ENCODE measurements at regions not wholly inside any gene's neighbourhood (a gene's known extent, or its start where the extent isn't known, plus 50 kb on each side); places are given as distances from the start of the nearest gene placed in this dataset.

- 74 to 76% methylated on average over 6 of the region's 6 CpGs for WGBS, 2 donors
- no peak overlapping the region for H3K4me3 ChIP-seq (ENCODE audit: low read depth, poor library complexity, severe bottlenecking)
These were observed 2136.2 kb upstream of the TENM3 start for GRCh38 chr4:180106997-180107396.

GRCh38 chr4:180116840-180117239 lies 2126.4 kb upstream of the TENM3 start:
- DNase-seq (ENCODE audit: low spot score in 2 of 2), result no peak
- TF ChIP-seq CTCF (IDR thresholded peaks at IDR 0.05) (no peak), POLR2A (IDR thresholded peaks at IDR 0.05) (no peak)
- intact Hi-C loops (cut with DNase I; ENCODE audit: low total_unique reads), result no loop called here
- H3K4me3 ChIP-seq (ENCODE audit: low read depth, poor library complexity, severe bottlenecking), result no peak overlapping the region
- WGBS, 2 donors, result 88 to 90% methylated on average over 4 of the region's 4 CpGs

More at GRCh38 chr4:180106997-180107396, 2136.2 kb upstream of the TENM3 start:
- intact Hi-C loops (cut with DNase I; ENCODE audit: low total_unique reads), result no loop called here
- TF ChIP-seq POLR2A (IDR thresholded peaks at IDR 0.05), result no peak
- no peak for TF ChIP-seq CTCF (IDR thresholded peaks at IDR 0.05)
- DNase-seq (ENCODE audit: low spot score in 2 of 2), result no peak

- no peak for DNase-seq (ENCODE audit: low spot score in 2 of 2)
- no peak for TF ChIP-seq CTCF (IDR thresholded peaks at IDR 0.05)
- TF ChIP-seq POLR2A (IDR thresholded peaks at IDR 0.05), result no peak
- intact Hi-C loops (cut with DNase I; ENCODE audit: low total_unique reads), result no loop called here
- H3K4me3 ChIP-seq (ENCODE audit: low read depth, poor library complexity, severe bottlenecking), result no peak overlapping the region
- 42 to 43% methylated on average over 3 of the region's 3 CpGs for WGBS, 2 donors
These were observed 2123.1 kb upstream of the TENM3 start for GRCh38 chr4:180120068-180120467.

GRCh38 chr4:180134091-180134866 lies 2108.9 kb upstream of the TENM3 start:
- no peak for TF ChIP-seq POLR2A (IDR thresholded peaks at IDR 0.05)
- TF ChIP-seq CTCF (IDR thresholded peaks at IDR 0.05), result no peak
- intact Hi-C loops (cut with DNase I; ENCODE audit: low total_unique reads), result no loop called here
- WGBS, 2 donors, result 7 to 10% methylated on average over 11 of the region's 11 CpGs
- no peak overlapping the region for H3K4me3 ChIP-seq (ENCODE audit: low read depth, poor library complexity, severe bottlenecking)
- peak in 1 of 2 donors; percentile 13 for DNase-seq (ENCODE audit: low spot score in 2 of 2)

- WGBS, 2 donors, result 78 to 79% methylated on average over 3 of the region's 3 CpGs
These were observed 2101.5 kb upstream of the TENM3 start for GRCh38 chr4:180141734-180142133.

More at GRCh38 chr4:180141734-180142133, 2101.5 kb upstream of the TENM3 start:
- H3K4me3 ChIP-seq (ENCODE audit: low read depth, poor library complexity, severe bottlenecking), result no peak overlapping the region
- intact Hi-C loops (cut with DNase I; ENCODE audit: low total_unique reads), result no loop called here
- TF ChIP-seq POLR2A (IDR thresholded peaks at IDR 0.05), result no peak
- TF ChIP-seq CTCF (IDR thresholded peaks at IDR 0.05), result no peak
- DNase-seq (ENCODE audit: low spot score in 2 of 2), result no peak
